ENCODE measurements at regions not wholly inside any gene's neighbourhood (a gene's known extent, or its start where the extent isn't known, plus 50 kb on each side); places are given as distances from the start of the nearest gene placed in this dataset.

DNA sequence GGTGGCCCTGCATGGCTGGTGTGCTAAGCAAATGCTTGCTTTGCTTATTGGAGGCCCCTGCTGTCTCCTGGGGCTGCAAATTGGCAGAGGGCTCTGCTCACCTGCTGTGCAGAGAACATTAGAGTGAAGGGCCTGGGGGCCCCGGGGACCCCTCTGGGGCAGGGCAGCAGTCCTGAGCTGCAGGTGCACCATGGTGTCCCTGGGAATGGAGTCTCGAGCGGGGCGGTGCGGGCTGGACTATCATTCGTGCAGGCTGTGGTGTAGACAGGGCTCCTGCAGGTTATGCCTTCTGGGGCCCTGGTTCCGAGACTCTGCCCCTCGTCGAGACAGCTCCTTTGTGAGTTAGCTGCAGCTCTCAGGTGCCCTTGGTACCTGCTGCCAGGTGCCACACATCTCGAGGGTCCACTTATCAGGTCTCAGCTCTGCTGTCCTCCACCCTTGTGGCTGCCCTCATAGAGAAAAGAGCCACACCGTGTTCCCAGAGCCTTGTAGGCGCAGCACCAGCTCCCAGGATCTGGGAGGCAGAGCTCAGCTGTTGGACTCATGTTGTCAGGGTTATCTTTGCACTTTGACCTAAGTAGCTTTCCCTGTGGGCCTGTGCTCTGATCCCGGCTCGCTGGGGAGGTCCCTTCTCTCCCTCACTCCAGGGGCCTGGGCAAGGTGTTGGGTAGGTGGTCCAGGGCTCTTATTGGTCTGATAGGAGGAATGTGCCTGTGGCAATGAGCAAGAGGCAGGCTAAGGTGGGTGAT lies 58.0 kb upstream of the ZNF536 start:
- H3K9me3 Mint-ChIP-seq = no peaks in the 10 kb centered on the region
- H3K27me3 Mint-ChIP-seq (ENCODE audit: low read depth, poor library complexity) = peaks cover 5% of the 10 kb centered on the region
- TF ChIP-seq, protein P1, sequence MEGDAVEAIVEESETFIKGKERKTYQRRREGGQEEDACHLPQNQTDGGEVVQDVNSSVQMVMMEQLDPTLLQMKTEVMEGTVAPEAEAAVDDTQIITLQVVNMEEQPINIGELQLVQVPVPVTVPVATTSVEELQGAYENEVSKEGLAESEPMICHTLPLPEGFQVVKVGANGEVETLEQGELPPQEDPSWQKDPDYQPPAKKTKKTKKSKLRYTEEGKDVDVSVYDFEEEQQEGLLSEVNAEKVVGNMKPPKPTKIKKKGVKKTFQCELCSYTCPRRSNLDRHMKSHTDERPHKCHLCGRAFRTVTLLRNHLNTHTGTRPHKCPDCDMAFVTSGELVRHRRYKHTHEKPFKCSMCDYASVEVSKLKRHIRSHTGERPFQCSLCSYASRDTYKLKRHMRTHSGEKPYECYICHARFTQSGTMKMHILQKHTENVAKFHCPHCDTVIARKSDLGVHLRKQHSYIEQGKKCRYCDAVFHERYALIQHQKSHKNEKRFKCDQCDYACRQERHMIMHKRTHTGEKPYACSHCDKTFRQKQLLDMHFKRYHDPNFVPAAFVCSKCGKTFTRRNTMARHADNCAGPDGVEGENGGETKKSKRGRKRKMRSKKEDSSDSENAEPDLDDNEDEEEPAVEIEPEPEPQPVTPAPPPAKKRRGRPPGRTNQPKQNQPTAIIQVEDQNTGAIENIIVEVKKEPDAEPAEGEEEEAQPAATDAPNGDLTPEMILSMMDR (IDR thresholded peaks at IDR 0.05) = no peak
- no peak overlapping the region for H3K27ac Mint-ChIP-seq
- peaks cover 6% of the 10 kb centered on the region for H3K4me1 Mint-ChIP-seq
- DNase-seq = no peak
- no peak overlapping the region for H3K4me3 Mint-ChIP-seq
- H3K36me3 Mint-ChIP-seq (ENCODE audit: low read depth) = no peaks in the 10 kb centered on the region

DNA sequence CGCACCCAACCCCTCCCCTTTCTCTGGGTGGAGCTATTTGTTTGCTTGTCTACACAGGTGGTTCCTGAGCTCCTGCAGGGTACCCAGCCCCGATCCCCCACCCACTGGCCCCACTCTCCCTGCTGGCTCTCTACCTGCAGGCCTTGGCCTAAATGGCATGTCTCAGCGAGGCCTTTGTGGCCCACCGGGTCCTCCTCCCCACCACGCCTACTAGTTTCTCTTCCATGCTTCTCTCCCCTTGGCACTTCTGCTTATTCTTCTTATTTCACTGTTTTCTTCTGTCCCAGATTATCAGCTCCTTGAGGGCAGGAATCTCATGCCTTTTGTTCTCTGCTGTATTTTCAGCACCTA lies 57.4 kb upstream of the ZNF536 start:
- no peak overlapping the region for H3K27ac Mint-ChIP-seq
- TF ChIP-seq, protein P1 (IDR thresholded peaks at IDR 0.05) = no peak
- peaks cover 6% of the 10 kb centered on the region for H3K4me1 Mint-ChIP-seq
- H3K9me3 Mint-ChIP-seq = no peaks in the 10 kb centered on the region
- DNase-seq = no peak
- no peaks in the 10 kb centered on the region for H3K36me3 Mint-ChIP-seq (ENCODE audit: low read depth)
- peaks cover 2% of the 10 kb centered on the region for H3K27me3 Mint-ChIP-seq (ENCODE audit: low read depth, poor library complexity)
- no peak overlapping the region for H3K4me3 Mint-ChIP-seq

DNA sequence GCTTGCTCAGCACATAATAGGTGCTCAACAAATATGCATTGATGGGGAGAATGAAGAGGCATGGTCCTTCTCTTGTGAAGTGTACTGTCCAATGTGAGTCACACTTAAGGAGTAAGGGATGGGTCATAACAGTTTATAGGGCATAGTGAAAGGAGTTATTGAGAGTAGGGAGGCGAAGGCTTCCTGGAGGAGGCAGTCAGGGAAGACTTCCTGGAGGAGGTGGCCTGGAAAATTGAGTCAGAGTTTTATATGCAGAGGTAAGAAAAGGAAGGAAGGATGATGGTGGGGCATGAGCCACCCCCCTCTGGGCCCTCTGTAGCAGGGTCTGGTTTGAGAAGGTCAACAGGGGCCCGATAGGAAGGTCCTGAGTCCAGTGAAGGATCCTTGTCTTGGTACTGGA lies 57.0 kb upstream of the ZNF536 start:
- Mint-ChIP-seq H3K36me3 (ENCODE audit: low read depth) (no peaks in the 10 kb centered on the region), H3K27me3 (ENCODE audit: low read depth, poor library complexity) (peaks cover 2% of the 10 kb centered on the region), H3K4me3 (no peak overlapping the region), H3K9me3 (no peaks in the 10 kb centered on the region), H3K27ac (no peak overlapping the region), H3K4me1 (peaks cover 5% of the 10 kb centered on the region)
- TF ChIP-seq, protein P1 (IDR thresholded peaks at IDR 0.05) = no peak
- DNase-seq = no peak

DNA sequence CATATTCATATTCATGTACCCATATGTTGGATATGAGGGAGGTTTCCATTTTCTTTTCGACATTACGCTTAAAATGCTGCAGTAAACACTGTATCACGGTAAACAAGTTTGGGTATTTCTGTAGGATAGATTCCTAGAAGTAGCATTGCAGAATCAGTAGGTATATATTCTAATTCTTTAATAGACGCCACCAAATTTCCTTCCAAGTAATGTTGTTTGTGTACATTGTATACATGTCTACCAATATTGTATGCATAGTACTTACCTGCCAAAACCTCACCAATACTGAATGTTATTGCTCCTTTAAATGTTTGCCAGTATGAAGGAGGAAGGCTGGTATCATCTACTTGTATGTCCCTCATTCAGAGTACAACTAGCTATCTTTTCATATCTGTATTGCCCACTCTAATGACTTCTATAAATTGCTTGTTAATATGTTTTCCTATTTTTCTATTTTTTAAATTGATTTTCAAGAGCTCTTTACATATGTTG lies 56.1 kb upstream of the ZNF536 start:
- no peaks in the 10 kb centered on the region for H3K36me3 Mint-ChIP-seq (ENCODE audit: low read depth)
- no peak for DNase-seq
- peaks cover 5% of the 10 kb centered on the region for H3K27me3 Mint-ChIP-seq (ENCODE audit: low read depth, poor library complexity)
- no peaks in the 10 kb centered on the region for H3K9me3 Mint-ChIP-seq
- TF ChIP-seq, protein P1 (IDR thresholded peaks at IDR 0.05) = no peak
- H3K27ac Mint-ChIP-seq = no peak overlapping the region
- H3K4me3 Mint-ChIP-seq = no peak overlapping the region
- H3K4me1 Mint-ChIP-seq = no peaks in the 10 kb centered on the region

DNA sequence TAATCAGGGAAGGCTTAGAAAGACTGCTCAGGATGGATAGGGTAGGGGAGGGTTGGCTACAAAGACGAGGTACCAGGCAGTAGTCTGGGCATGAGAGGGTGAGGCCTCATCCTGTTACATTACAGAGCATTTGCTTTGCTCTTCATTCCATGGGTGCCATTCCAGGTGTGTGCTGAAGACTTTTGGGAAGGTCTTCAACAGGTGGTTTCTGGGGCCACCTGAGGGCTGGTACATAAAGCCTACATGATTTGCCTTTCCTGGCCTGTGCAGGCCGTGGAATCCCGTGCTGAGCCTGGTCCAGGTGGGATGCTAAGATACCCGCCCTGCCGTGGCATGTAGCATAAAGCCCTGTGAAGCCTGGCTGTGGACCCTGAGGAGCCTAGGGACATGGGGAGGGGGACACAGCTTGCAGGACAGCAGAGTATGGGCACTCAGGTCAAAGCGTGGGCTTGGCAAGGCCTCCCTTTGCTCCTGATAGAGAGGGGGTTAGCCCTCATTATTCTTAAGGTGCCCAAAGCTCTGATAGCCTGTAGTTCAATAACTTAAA lies 55.6 kb upstream of the ZNF536 start:
- Mint-ChIP-seq H3K9me3 (no peaks in the 10 kb centered on the region), H3K27me3 (ENCODE audit: low read depth, poor library complexity) (peaks cover 6% of the 10 kb centered on the region), H3K36me3 (ENCODE audit: low read depth) (no peaks in the 10 kb centered on the region), H3K27ac (no peak overlapping the region), H3K4me3 (no peak overlapping the region), H3K4me1 (no peaks in the 10 kb centered on the region)
- DNase-seq = no peak
- TF ChIP-seq, protein P1 (IDR thresholded peaks at IDR 0.05) = no peak

DNA sequence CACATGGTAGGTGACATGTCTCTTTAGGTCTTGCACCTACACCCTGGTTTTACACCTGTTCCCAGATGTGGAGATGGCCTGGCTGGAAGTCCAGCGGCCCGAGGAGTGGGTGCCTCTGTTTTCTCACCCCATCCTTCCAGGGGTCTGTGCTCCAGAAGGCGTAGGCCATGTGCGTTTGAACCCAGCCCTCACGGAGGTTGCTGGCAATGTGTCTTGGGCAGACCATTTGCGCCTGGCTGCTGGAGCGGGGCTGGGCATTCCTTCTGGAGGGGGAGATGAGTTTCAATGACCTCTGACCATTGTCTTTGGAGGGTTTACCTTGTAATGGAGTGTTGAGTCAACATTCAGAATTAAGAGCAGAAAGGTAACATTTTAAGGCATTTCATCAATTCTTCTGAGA lies 54.8 kb upstream of the ZNF536 start:
- Mint-ChIP-seq H3K36me3 (ENCODE audit: low read depth) (no peaks in the 10 kb centered on the region), H3K27me3 (ENCODE audit: low read depth, poor library complexity) (peaks cover 6% of the 10 kb centered on the region), H3K4me3 (no peak overlapping the region), H3K27ac (no peak overlapping the region), H3K4me1 (no peaks in the 10 kb centered on the region), H3K9me3 (no peaks in the 10 kb centered on the region)
- DNase-seq = no peak
- TF ChIP-seq, protein P1 (IDR thresholded peaks at IDR 0.05) = no peak
